ENCODE measurements at regions not wholly inside any gene's neighbourhood (a gene's known extent, or its start where the extent isn't known, plus 50 kb on each side); places are given as distances from the start of the nearest gene placed in this dataset.
A peak's percentile ranks its signal among the peaks of the same experiment; 100 is the strongest.

GRCh38 chr5:56478062-56478461 is 244.9 kb upstream of the ANKRD55 start:
- peaks cover 57% of the 10 kb centered on the region for H3K4me1 ChIP-seq (ENCODE audit: insufficient read depth, low read length)
- peak overlapping the region; percentile 83 for H3K27ac Mint-ChIP-seq
- CTCF ChIA-PET, result no interaction called here
- H3K9me3 Mint-ChIP-seq, result no peaks in the 10 kb centered on the region
- H3K27me3 Mint-ChIP-seq, result no peaks in the 10 kb centered on the region
- ATAC-seq (ENCODE audit: poor library complexity) (no peak), DNase-seq (no peak)
- TF ChIP-seq CTCF (IDR thresholded peaks at IDR 0.05), result no peak
- peak overlapping the region; percentile 68 for H3K4me3 Mint-ChIP-seq
- H3K27me3 ChIP-seq (ENCODE audit: control insufficient read depth in 1 of 2, insufficient read depth in 2 of 2, low read length in 2 of 2), result no peaks in the 10 kb centered on the region
- POLR2A ChIA-PET, result interaction anchor here (0.8 to 2.4 kb wide), 9 partner anchors 8 to 347 kb away, joined by 3 to 12 read pairs (median 3); partner anchors contain the start of gene MAP3K1
- H3K4me3 ChIP-seq (ENCODE audit: low read length), result no peak overlapping the region
- H3K36me3 ChIP-seq (ENCODE audit: insufficient read depth, low read length), result no peaks in the 10 kb centered on the region
- peak overlapping the region in 1 of 2 donors; percentile 29 for H3K27ac ChIP-seq (ENCODE audit: low read depth in 1 of 2, low read length in 2 of 2)
- no peaks in the 10 kb centered on the region for H3K9me3 ChIP-seq (ENCODE audit: control insufficient read depth in 1 of 2, insufficient read depth in 1 of 2, low read length in 2 of 2)
- H3K4me1 Mint-ChIP-seq (ENCODE audit: low read depth), result peaks cover 59% of the 10 kb centered on the region
- intact Hi-C loops (cut with DNase I, micrococcal nuclease), result loop anchor here in 1 of 2 experiments (5.0 to 10.0 kb wide), 3 partner anchors 109 to 339 kb away; partner anchors contain the start of gene MAP3K1
- H3K36me3 Mint-ChIP-seq (ENCODE audit: low read depth), result no peaks in the 10 kb centered on the region

GRCh38 chr5:56476487-56476856 is 243.3 kb upstream of the ANKRD55 start:
- Mint-ChIP-seq H3K4me3 (no peak overlapping the region), H3K27ac (no peak overlapping the region), H3K4me1 (ENCODE audit: low read depth) (peaks cover 45% of the 10 kb centered on the region), H3K27me3 (no peaks in the 10 kb centered on the region), H3K9me3 (no peaks in the 10 kb centered on the region), H3K36me3 (ENCODE audit: low read depth) (no peaks in the 10 kb centered on the region)
- intact Hi-C loops (cut with DNase I, micrococcal nuclease), result loop anchor here in 1 of 2 experiments (5.0 to 10.0 kb wide), 3 partner anchors 111 to 341 kb away; partner anchors contain the start of gene MAP3K1
- H3K4me3 ChIP-seq (ENCODE audit: low read length), result no peak overlapping the region
- TF ChIP-seq CTCF (IDR thresholded peaks at IDR 0.05), result no peak
- no peak for ATAC-seq (ENCODE audit: poor library complexity)
- H3K4me1 ChIP-seq (ENCODE audit: insufficient read depth, low read length), result peaks cover 43% of the 10 kb centered on the region
- ChIA-PET CTCF (no interaction called here), POLR2A (interaction anchor here (0.8 to 1.6 kb wide), 6 partner anchors 11 to 361 kb away, joined by 3 to 7 read pairs (median 3); no protein-coding TSS in a partner anchor)
- H3K27me3 ChIP-seq (ENCODE audit: control insufficient read depth in 1 of 2, insufficient read depth in 2 of 2, low read length in 2 of 2), result no peaks in the 10 kb centered on the region
- H3K36me3 ChIP-seq (ENCODE audit: insufficient read depth, low read length), result no peaks in the 10 kb centered on the region
- H3K27ac ChIP-seq (ENCODE audit: low read depth in 1 of 2, low read length in 2 of 2), result peak overlapping the region in 1 of 2 donors; percentile 9
- no peak for DNase-seq
- no peaks in the 10 kb centered on the region for H3K9me3 ChIP-seq (ENCODE audit: control insufficient read depth in 1 of 2, insufficient read depth in 1 of 2, low read length in 2 of 2)

GRCh38 chr5:56475689-56476486 is 242.8 kb upstream of the ANKRD55 start:
- H3K9me3 Mint-ChIP-seq, result no peaks in the 10 kb centered on the region
- peaks cover 42% of the 10 kb centered on the region for H3K4me1 Mint-ChIP-seq (ENCODE audit: low read depth)
- intact Hi-C loops (cut with DNase I, micrococcal nuclease), result loop anchor here in 1 of 2 experiments (5.0 to 10.0 kb wide), 3 partner anchors 111 to 341 kb away; partner anchors contain the start of gene MAP3K1
- DNase-seq (no peak), ATAC-seq (ENCODE audit: poor library complexity) (no peak)
- Histone ChIP-seq H3K27ac (ENCODE audit: low read depth in 1 of 2, low read length in 2 of 2) (no peak overlapping the region), H3K4me1 (ENCODE audit: insufficient read depth, low read length) (peaks cover 42% of the 10 kb centered on the region), H3K4me3 (ENCODE audit: low read length) (no peak overlapping the region), H3K27me3 (ENCODE audit: control insufficient read depth in 1 of 2, insufficient read depth in 2 of 2, low read length in 2 of 2) (no peaks in the 10 kb centered on the region), H3K36me3 (ENCODE audit: insufficient read depth, low read length) (no peaks in the 10 kb centered on the region), H3K9me3 (ENCODE audit: control insufficient read depth in 1 of 2, insufficient read depth in 1 of 2, low read length in 2 of 2) (no peaks in the 10 kb centered on the region)
- H3K4me3 Mint-ChIP-seq, result no peak overlapping the region
- H3K27me3 Mint-ChIP-seq, result no peaks in the 10 kb centered on the region
- no peak overlapping the region for H3K27ac Mint-ChIP-seq
- no peak for TF ChIP-seq CTCF (IDR thresholded peaks at IDR 0.05)
- ChIA-PET CTCF (no interaction called here), POLR2A (interaction anchor here (0.9 to 1.2 kb wide), 5 partner anchors 15 to 362 kb away, joined by 3 to 4 read pairs (median 3); no protein-coding TSS in a partner anchor)
- no peaks in the 10 kb centered on the region for H3K36me3 Mint-ChIP-seq (ENCODE audit: low read depth)

Data from CD4-positive, alpha-beta T cell (primary cell).